ENCODE measurements at regions not wholly inside any gene's neighbourhood (a gene's known extent, or its start where the extent isn't known, plus 50 kb on each side); places are given as distances from the start of the nearest gene placed in this dataset.

DNA sequence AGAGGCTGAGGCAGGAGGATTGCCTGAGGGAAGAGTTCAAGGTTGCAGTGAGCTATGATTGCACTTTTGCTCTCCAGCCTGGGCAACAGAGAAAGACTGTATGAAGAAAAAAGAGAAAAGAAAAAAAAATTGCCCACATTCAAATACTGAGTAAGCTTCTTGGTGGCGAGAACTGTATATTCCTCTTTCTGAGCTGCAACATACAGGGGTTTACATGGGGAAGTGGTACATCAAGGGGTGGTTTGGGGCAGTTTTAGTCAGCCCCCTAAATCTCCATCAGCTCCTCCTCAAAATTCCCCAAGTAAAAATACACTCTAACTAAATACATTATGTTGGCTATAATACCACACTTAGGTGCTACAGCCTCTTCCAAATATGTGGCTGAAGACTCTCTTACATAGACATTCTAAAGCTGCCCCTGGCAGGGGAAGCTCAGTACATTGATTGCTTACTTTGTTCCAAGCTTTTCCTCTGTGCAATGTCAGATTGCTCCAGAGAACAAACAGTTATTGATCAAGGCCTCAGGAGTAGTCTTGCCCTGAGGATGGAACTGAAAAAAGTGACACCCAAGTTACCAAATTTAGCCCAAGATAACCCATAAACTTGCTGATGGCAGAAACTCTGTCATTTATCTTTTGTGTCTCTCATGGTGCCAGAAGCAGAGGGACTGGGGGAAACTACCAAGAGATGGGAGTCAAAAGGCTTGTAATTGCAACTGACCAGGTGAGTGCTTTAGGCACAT is 107.4 kb upstream of the RIPOR2 start:
- 64% methylated on average over 1 of the region's 1 CpG for WGBS (ENCODE audit: low lambda C conversion rate)
- ATAC-seq: no peak
- FAIRE-seq: no peak
- Histone ChIP-seq H3K36me3 (replicated peaks in 1 of 2; ENCODE audit: control insufficient read depth in 1 of 2, insufficient read depth in 2 of 2, low read length in 2 of 2) (no peaks in the 10 kb centered on the region), H3K4me2 (ENCODE audit: low read depth, low read length) (no peak overlapping the region), H3K4me1 (ENCODE audit: insufficient read depth, low read length) (no peaks in the 10 kb centered on the region), H3K9ac (ENCODE audit: insufficient read depth, low read depth, low read length) (no peak overlapping the region), H3K27me3 (ENCODE audit: control insufficient read depth in 1 of 2, insufficient read depth in 2 of 2, low read length in 2 of 2) (peaks cover 0 to 3% of the 10 kb centered on the region in 2 experiments; a peak in 1 of 5 replicates), H3K79me2 (ENCODE audit: insufficient read depth, low read length) (no peaks in the 10 kb centered on the region), H4K20me1 (ENCODE audit: insufficient read depth, low read length) (no peaks in the 10 kb centered on the region), H3K9me3 (ENCODE audit: low read length) (no peaks in the 10 kb centered on the region), H3K4me3 (replicated peaks in 1 of 3; ENCODE audit: insufficient read depth in 1 of 3, low read depth in 2 of 3, low read length in 3 of 3) (no peak overlapping the region), H2AFZ (ENCODE audit: low read length) (no peak overlapping the region), H3K27ac (ENCODE audit: extremely low read length, insufficient read depth, low read length) (no peak overlapping the region)
- no peak for DNase-seq (ENCODE audit: low spot score)
- no TSS peak for BruUV-seq (replicated peaks)
- POLR2A ChIA-PET: no interaction called here
- intact Hi-C loops (cut with micrococcal nuclease; ENCODE audit: unreplicated experiment) (no loop called here), in situ Hi-C loops (cut with HindIII; ENCODE audit: extremely low pct_ligation_motif_present, low pct_unique_long_range_greater_than_20kb) (no loop called here)
- TF ChIP-seq ZMYM2 (CRISPR knock-in tag; IDR thresholded peaks at IDR 0.05) (no peak), ZNF841 (CRISPR knock-in tag; IDR thresholded peaks at IDR 0.05; ENCODE audit: borderline replicate concordance) (no peak)
- TF ChIP-seq, protein P1, sequence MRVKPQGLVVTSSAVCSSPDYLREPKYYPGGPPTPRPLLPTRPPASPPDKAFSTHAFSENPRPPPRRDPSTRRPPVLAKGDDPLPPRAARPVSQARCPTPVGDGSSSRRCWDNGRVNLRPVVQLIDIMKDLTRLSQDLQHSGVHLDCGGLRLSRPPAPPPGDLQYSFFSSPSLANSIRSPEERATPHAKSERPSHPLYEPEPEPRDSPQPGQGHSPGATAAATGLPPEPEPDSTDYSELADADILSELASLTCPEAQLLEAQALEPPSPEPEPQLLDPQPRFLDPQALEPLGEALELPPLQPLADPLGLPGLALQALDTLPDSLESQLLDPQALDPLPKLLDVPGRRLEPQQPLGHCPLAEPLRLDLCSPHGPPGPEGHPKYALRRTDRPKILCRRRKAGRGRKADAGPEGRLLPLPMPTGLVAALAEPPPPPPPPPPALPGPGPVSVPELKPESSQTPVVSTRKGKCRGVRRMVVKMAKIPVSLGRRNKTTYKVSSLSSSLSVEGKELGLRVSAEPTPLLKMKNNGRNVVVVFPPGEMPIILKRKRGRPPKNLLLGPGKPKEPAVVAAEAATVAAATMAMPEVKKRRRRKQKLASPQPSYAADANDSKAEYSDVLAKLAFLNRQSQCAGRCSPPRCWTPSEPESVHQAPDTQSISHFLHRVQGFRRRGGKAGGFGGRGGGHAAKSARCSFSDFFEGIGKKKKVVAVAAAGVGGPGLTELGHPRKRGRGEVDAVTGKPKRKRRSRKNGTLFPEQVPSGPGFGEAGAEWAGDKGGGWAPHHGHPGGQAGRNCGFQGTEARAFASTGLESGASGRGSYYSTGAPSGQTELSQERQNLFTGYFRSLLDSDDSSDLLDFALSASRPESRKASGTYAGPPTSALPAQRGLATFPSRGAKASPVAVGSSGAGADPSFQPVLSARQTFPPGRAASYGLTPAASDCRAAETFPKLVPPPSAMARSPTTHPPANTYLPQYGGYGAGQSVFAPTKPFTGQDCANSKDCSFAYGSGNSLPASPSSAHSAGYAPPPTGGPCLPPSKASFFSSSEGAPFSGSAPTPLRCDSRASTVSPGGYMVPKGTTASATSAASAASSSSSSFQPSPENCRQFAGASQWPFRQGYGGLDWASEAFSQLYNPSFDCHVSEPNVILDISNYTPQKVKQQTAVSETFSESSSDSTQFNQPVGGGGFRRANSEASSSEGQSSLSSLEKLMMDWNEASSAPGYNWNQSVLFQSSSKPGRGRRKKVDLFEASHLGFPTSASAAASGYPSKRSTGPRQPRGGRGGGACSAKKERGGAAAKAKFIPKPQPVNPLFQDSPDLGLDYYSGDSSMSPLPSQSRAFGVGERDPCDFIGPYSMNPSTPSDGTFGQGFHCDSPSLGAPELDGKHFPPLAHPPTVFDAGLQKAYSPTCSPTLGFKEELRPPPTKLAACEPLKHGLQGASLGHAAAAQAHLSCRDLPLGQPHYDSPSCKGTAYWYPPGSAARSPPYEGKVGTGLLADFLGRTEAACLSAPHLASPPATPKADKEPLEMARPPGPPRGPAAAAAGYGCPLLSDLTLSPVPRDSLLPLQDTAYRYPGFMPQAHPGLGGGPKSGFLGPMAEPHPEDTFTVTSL (CRISPR knock-in tag; IDR thresholded peaks at IDR 0.05; ENCODE audit: borderline replicate concordance): no peak
- CTCF ChIA-PET (ENCODE audit: low intra/inter-chr PET ratio, low total read pairs): no interaction called here
